Peyer's patch (tissue), 4 donors: ENCODE measurements at regions not wholly inside any gene's neighbourhood (a gene's known extent, or its start where the extent isn't known, plus 50 kb on each side); places are given as distances from the start of the nearest gene placed in this dataset.

ENCODE experiments used
- DNase-seq, 3 donors: peaks; one replicate each; pipeline ENCODE4 v3.0.0-alpha.2; 2017 to 2019
- H3K27ac ChIP-seq, 4 donors: fragments of 200-600 bp; sonication (generic); one replicate each; pipeline ENCODE4 v1.5.1; 2016 to 2019
- H3K27me3 ChIP-seq, 2 donors: fragments of 200-600 bp; sonication (generic); one replicate each; pipeline ENCODE4 v1.5.1; 2019
- H3K36me3 ChIP-seq, 3 donors: fragments of 200-600 bp; sonication (generic); one replicate each; pipeline ENCODE4 v1.5.1; 2016 to 2019
- H3K4me1 ChIP-seq, 4 donors: fragments of 200-600 bp; sonication (generic); one replicate each; pipeline ENCODE4 v1.5.1; 2016 to 2019
- H3K4me3 ChIP-seq, 4 donors: fragments of 200-600 bp; sonication (generic); 1 replicate in 3 of 4; 2 replicates in 1 of 4; pipeline ENCODE4 v1.5.1; 2016 to 2019; ENCODE audit warnings: mild to moderate bottlenecking in 1 of 4
- H3K9me3 ChIP-seq, 4 donors: fragments of 200-600 bp; sonication (generic); one replicate each; pipeline ENCODE4 v1.5.1; 2016 to 2019; ENCODE audit warnings: mild to moderate bottlenecking in 1 of 4
- CTCF ChIP-seq, 6 experiments: fragments of 450-650 bp in 4 of 6; fragments of 200-600 bp in 2 of 6; sonication (generic) in 1 of 6; IDR thresholded peaks; one replicate each; pipeline ENCODE4 v1.5.1; 2017 to 2019; ENCODE audit warnings: antibody characterized with exemption in 6 of 6, mild to moderate bottlenecking in 3 of 6, moderate library complexity in 1 of 6
- POLR2A ChIP-seq, 2 donors: fragments of 450-650 bp; IDR thresholded peaks; one replicate each; pipeline ENCODE4 v1.5.1; 2017; ENCODE audit warnings: antibody characterized with exemption in 2 of 2, mild to moderate bottlenecking in 2 of 2, moderate library complexity in 2 of 2

GRCh38 chr2:220504938-220505503 is 877.6 kb downstream of the SLC4A3 start:
- Histone ChIP-seq H3K27me3 (no peaks in the 10 kb centered on the region), H3K4me3 (no peak overlapping the region), H3K27ac (no peak overlapping the region), H3K4me1 (no peaks in the 10 kb centered on the region), H3K36me3 (no peaks in the 10 kb centered on the region), H3K9me3 (no peaks in the 10 kb centered on the region)
- TF ChIP-seq CTCF (IDR thresholded peaks at IDR 0.05) (no peak), POLR2A (IDR thresholded peaks at IDR 0.05) (no peak)
- DNase-seq, result no peak

- no peaks in the 10 kb centered on the region for H3K9me3 ChIP-seq
- no peaks in the 10 kb centered on the region for H3K36me3 ChIP-seq
- H3K27ac ChIP-seq, result no peak overlapping the region
- no peak for TF ChIP-seq CTCF (IDR thresholded peaks at IDR 0.05)
- no peak for TF ChIP-seq POLR2A (IDR thresholded peaks at IDR 0.05)
- no peaks in the 10 kb centered on the region for H3K27me3 ChIP-seq
- no peaks in the 10 kb centered on the region for H3K4me1 ChIP-seq
- DNase-seq, result no peak
- no peak overlapping the region for H3K4me3 ChIP-seq
Measured at GRCh38 chr2:220506466-220506865, 879.0 kb downstream of the SLC4A3 start.

- Histone ChIP-seq H3K4me3 (no peak overlapping the region), H3K9me3 (no peaks in the 10 kb centered on the region), H3K36me3 (no peaks in the 10 kb centered on the region), H3K27me3 (no peaks in the 10 kb centered on the region), H3K4me1 (no peaks in the 10 kb centered on the region), H3K27ac (no peak overlapping the region)
- TF ChIP-seq CTCF (IDR thresholded peaks at IDR 0.05) (no peak), POLR2A (IDR thresholded peaks at IDR 0.05) (no peak)
- DNase-seq, result no peak
Measured at GRCh38 chr2:220509096-220509757, 881.8 kb downstream of the SLC4A3 start.

GRCh38 chr2:220509966-220510365 is 882.5 kb downstream of the SLC4A3 start:
- no peak for DNase-seq
- Histone ChIP-seq H3K27me3 (no peaks in the 10 kb centered on the region), H3K4me3 (no peak overlapping the region), H3K9me3 (no peaks in the 10 kb centered on the region), H3K36me3 (no peaks in the 10 kb centered on the region), H3K4me1 (no peaks in the 10 kb centered on the region), H3K27ac (no peak overlapping the region)
- no peak for TF ChIP-seq POLR2A (IDR thresholded peaks at IDR 0.05)
- no peak for TF ChIP-seq CTCF (IDR thresholded peaks at IDR 0.05)

- Histone ChIP-seq H3K36me3 (no peaks in the 10 kb centered on the region), H3K9me3 (no peaks in the 10 kb centered on the region), H3K27ac (no peak overlapping the region), H3K27me3 (no peaks in the 10 kb centered on the region), H3K4me3 (no peak overlapping the region), H3K4me1 (no peaks in the 10 kb centered on the region)
- no peak for DNase-seq
- TF ChIP-seq CTCF (IDR thresholded peaks at IDR 0.05) (no peak), POLR2A (IDR thresholded peaks at IDR 0.05) (no peak)
Measured at GRCh38 chr2:220510668-220511067, 883.2 kb downstream of the SLC4A3 start.
